Psoas muscle (tissue), 7 donors: ENCODE measurements at regions not wholly inside any gene's neighbourhood (a gene's known extent, or its start where the extent isn't known, plus 50 kb on each side); places are given as distances from the start of the nearest gene placed in this dataset.

Source experiments
- ATAC-seq, 4 donors: fragments of 200-7000 bp; cut with Tn5 transposase; one replicate each; pipeline ENCODE4 v1.9.1; 2020; ENCODE audit warnings: moderate library complexity in 3 of 4, mild to moderate bottlenecking in 2 of 4
- DNase-seq, 2 donors: peaks; one replicate each; pipeline ENCODE4 v3.0.0-alpha.2; 2020
- H3K27ac ChIP-seq: fragments of 200-600 bp; one replicate; pipeline ENCODE4 v1.8.0; 2022
- H3K27me3 ChIP-seq, 3 donors: fragments of 200-600 bp in 1 of 3; one replicate each; pipeline versions ENCODE4 v1.6.1 to v1.8.0; 2013 to 2022; ENCODE audit warnings: low read length in 2 of 3, mild to moderate bottlenecking in 2 of 3, moderate library complexity in 1 of 3; ENCODE audit not compliant: insufficient read depth in 3 of 3
- H3K36me3 ChIP-seq, 2 donors: fragments of 200-600 bp in 1 of 2; one replicate each; pipeline versions ENCODE4 v1.6.1 to v1.8.0; 2013 to 2022; ENCODE audit warnings: low read depth in 1 of 2, mild to moderate bottlenecking in 1 of 2, moderate library complexity in 1 of 2; ENCODE audit not compliant: insufficient read depth in 1 of 2
- H3K4me1 ChIP-seq: fragments of 200-600 bp; one replicate; pipeline ENCODE4 v1.8.0; 2022
- H3K4me3 ChIP-seq: fragments of 200-600 bp; one replicate; pipeline ENCODE4 v1.8.0; 2022; ENCODE audit warnings: mild to moderate bottlenecking
- H3K9me3 ChIP-seq: fragments of 200-600 bp; one replicate; pipeline ENCODE4 v1.8.0; 2022
- CTCF ChIP-seq: fragments of 200-600 bp; IDR thresholded peaks from one replicate; pipeline ENCODE4 v1.8.0; 2022; ENCODE audit warnings: antibody characterized with exemption
- whole genome bisulfite sequencing, 3 donors: extraction: QIAGEN DNeasy Blood & Tissue Kit; methylation state at CpG; one replicate each; pipeline versions ENCODE4 v1.1.6 to v1.1.7; 2013; 5-methylcytosine and 5-hydroxymethylcytosine counted together
- intact Hi-C, 2 donors: fragments of 100-400 bp; cut with DNase I; formaldehyde crosslinking; loops; one replicate each; pipeline versions ENCODE4 v1.11.0 to v1.14.2; 2022
- donor health status: healthy with polysubstance abuse.
- donor health status: DM: no; HTN: no; CAD: no; lungs with moderate emphysema.
- donor health status: Bipolar disorder and iron deficiency.
- donor health status: healthy.
- donor health status: DM: yes; HTN: yes; CAD: no.
- donor health status: DM: no; HTN: no; CAD: no.
- donor health status: DM: yes; HTN: yes; CAD: no.

- no peak for TF ChIP-seq CTCF
- Histone ChIP-seq H3K4me1 (no peaks in the 10 kb centered on the region), H3K36me3 (no peaks in the 10 kb centered on the region), H3K27me3 (no peaks in the 10 kb centered on the region), H3K4me3 (no peak overlapping the region), H3K9me3 (no peaks in the 10 kb centered on the region), H3K27ac (no peak overlapping the region)
- intact Hi-C loops = loop anchor here (5.0 kb wide), 4 partner anchors 55 to 835 kb away; no protein-coding TSS in a partner anchor
- DNase-seq (no peak), ATAC-seq (peak in 2 of 4 donors; percentile 40 to 56)
- WGBS, 3 donors = 36 to 42% (median 41%) methylated on average over 3 of the region's 3 CpGs
Observed at GRCh38 chr4:138037696-138038095, 204.5 kb downstream of the SLC7A11 start.

- no peaks in the 10 kb centered on the region for H3K9me3 ChIP-seq
- intact Hi-C loops = loop anchor here (2.0 to 5.0 kb wide), 6 partner anchors 55 to 836 kb away; no protein-coding TSS in a partner anchor
- H3K4me3 ChIP-seq = no peak overlapping the region
- 9 to 24% (median 14%) methylated on average over 1 of the region's 1 CpG for WGBS, 3 donors
- H3K4me1 ChIP-seq = no peaks in the 10 kb centered on the region
- ATAC-seq = peak; percentile 76 to 95 (median 90)
- H3K27me3 ChIP-seq = no peaks in the 10 kb centered on the region
- H3K36me3 ChIP-seq = no peaks in the 10 kb centered on the region
- DNase-seq = no peak
- H3K27ac ChIP-seq = no peak overlapping the region
- peak; percentile 55 for TF ChIP-seq CTCF
Observed at GRCh38 chr4:138035781-138036258, 206.3 kb downstream of the SLC7A11 start.

GRCh38 chr4:138034871-138035270, 207.3 kb downstream of the SLC7A11 start:
- intact Hi-C loops = loop anchor here (2.0 to 5.0 kb wide), 6 partner anchors 56 to 837 kb away; no protein-coding TSS in a partner anchor
- H3K36me3 ChIP-seq = no peaks in the 10 kb centered on the region
- ATAC-seq (no peak), DNase-seq (no peak)
- 79 to 86% (median 80%) methylated on average over 2 of the region's 2 CpGs for WGBS, 3 donors
- no peaks in the 10 kb centered on the region for H3K9me3 ChIP-seq
- no peaks in the 10 kb centered on the region for H3K4me1 ChIP-seq
- H3K27ac ChIP-seq = no peak overlapping the region
- H3K27me3 ChIP-seq = no peaks in the 10 kb centered on the region
- H3K4me3 ChIP-seq = no peak overlapping the region
- TF ChIP-seq CTCF = no peak

GRCh38 chr4:138032222-138032621, 209.9 kb downstream of the SLC7A11 start:
- ATAC-seq = no peak
- intact Hi-C loops = no loop called here
- H3K4me3 ChIP-seq = no peak overlapping the region

More at GRCh38 chr4:138032222-138032621, 209.9 kb downstream of the SLC7A11 start:
- no peaks in the 10 kb centered on the region for H3K9me3 ChIP-seq
- no peak overlapping the region for H3K27ac ChIP-seq
- DNase-seq = no peak
- H3K36me3 ChIP-seq = no peaks in the 10 kb centered on the region
- no peaks in the 10 kb centered on the region for H3K27me3 ChIP-seq
- no peak for TF ChIP-seq CTCF
- no peaks in the 10 kb centered on the region for H3K4me1 ChIP-seq
